HL-60 (cell line): ENCODE measurements at regions not wholly inside any gene's neighbourhood (a gene's known extent, or its start where the extent isn't known, plus 50 kb on each side); places are given as distances from the start of the nearest gene placed in this dataset.

Experiments
- POLR2AphosphoS5 ChIP-seq: IDR thresholded peaks from 2 replicates; pipeline ENCODE4 v1.6.1; 2012; ENCODE audit warnings: low read depth
- REST ChIP-seq: IDR thresholded peaks from 2 replicates; pipeline ENCODE4 v1.6.1; 2012; ENCODE audit warnings: low read depth; ENCODE audit not compliant: insufficient replicate concordance
- SPI1 ChIP-seq: IDR thresholded peaks from 2 replicates; pipeline ENCODE4 v1.6.1; 2012; ENCODE audit warnings: low read depth, mild to moderate bottlenecking, borderline replicate concordance
- TF ChIP-seq, protein P1 (sequence below): IDR thresholded peaks from one replicate; pipeline ENCODE4 v1.5.1; 2011; ENCODE audit warnings: low read length, control low read depth, inconsistent platforms; ENCODE audit not compliant: insufficient read depth

- TF ChIP-seq, protein P1, sequence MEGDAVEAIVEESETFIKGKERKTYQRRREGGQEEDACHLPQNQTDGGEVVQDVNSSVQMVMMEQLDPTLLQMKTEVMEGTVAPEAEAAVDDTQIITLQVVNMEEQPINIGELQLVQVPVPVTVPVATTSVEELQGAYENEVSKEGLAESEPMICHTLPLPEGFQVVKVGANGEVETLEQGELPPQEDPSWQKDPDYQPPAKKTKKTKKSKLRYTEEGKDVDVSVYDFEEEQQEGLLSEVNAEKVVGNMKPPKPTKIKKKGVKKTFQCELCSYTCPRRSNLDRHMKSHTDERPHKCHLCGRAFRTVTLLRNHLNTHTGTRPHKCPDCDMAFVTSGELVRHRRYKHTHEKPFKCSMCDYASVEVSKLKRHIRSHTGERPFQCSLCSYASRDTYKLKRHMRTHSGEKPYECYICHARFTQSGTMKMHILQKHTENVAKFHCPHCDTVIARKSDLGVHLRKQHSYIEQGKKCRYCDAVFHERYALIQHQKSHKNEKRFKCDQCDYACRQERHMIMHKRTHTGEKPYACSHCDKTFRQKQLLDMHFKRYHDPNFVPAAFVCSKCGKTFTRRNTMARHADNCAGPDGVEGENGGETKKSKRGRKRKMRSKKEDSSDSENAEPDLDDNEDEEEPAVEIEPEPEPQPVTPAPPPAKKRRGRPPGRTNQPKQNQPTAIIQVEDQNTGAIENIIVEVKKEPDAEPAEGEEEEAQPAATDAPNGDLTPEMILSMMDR, result no peak
- TF ChIP-seq POLR2AphosphoS5 (no peak), SPI1 (no peak), REST (no peak)
Observed at GRCh38 chr7:97272237-97272975, 154.9 kb downstream of the SDHAF3 start.
